NCI-H446 (cell line): ENCODE measurements at regions not wholly inside any gene's neighbourhood (a gene's known extent, or its start where the extent isn't known, plus 50 kb on each side); places are given as distances from the start of the nearest gene placed in this dataset.
"Not testable (repeated sequence)": the region's sequence is repeated elsewhere in the genome, so short reads cannot be mapped to it uniquely, and the experiment has no call there.

ENCODE experiments used
- DNase-seq, 2 experiments: peaks; one replicate each; lab custom pipeline; 2025; lab: John Stamatoyannopoulos, UW

DNA sequence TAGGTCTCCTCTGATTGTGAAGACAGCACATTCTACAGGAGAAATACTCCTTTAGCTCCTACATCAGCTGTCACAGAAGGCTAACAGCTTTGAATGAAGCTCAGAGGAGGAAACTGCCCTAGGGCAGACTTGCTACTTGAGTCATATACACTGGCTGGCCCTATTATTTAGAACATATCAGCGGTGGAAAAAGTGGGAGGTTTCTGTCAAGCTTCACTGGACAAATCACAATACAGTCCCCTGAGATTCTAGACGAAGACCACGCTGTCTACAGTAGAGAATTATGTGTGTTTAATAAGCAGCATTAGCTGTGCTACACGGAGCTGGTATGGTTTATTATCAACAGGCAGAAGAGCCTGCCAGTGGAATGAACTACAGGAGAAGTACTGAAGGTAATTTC, 230.9 kb upstream of the FSIP2 start:
- DNase-seq = no peak

DNA sequence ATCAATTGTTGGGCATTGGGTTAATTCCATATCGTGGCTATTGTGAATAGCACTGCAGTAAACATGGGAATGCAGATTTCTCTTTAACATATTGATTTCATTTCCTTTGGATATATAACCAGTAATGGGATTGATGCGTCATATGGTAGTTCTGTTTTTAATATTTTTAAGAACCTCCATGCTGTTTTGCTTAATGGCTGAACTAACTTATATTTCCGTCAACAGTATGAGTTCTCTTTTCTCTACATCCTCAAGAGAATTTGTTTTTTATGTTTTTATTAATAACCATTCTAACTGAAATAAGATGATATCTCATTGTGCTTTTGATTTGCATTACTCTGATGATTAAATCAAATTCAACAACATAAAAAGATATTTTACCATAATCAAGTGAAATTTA, 228.5 kb upstream of the FSIP2 start:
- DNase-seq = no peak

DNA sequence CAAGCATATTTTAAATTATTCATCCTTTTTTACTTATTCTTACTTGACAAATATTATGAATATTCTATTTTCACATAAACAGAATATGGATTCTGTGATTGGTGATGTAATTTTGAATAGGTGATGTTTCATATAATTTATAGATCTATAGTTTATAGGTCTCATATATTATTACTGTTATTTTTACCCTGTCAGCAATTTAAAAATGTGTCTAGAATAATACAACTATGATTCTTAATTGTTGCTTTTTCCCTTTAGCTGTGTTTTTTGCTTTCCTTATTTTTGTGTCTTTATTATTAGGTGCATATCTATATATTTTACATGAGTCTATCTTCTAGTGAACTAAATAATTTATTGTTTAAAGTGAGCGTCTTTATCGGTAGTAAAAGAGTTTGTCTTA, 226.7 kb upstream of the FSIP2 start:
- DNase-seq = no peak

DNA sequence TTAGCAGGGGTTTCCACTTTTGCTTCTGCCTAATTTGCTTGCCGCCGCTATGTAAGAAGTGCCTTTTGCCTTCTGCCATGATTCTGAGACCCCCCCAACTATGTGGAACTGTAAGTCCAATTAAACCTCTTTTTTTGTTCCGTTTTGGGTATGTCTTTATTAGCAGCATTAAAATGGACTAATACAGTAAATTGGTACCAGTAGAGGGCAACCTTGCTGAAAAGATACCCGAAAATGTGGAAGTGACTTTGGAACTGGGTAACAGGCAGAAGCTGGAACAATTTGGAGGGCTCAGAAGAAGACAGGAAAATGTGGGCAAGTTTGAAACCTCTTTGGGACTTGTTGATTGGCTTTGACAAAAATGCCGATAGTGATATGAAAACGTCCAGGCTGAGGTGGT, 216.1 kb upstream of the FSIP2 start:
- no peak for DNase-seq

DNA sequence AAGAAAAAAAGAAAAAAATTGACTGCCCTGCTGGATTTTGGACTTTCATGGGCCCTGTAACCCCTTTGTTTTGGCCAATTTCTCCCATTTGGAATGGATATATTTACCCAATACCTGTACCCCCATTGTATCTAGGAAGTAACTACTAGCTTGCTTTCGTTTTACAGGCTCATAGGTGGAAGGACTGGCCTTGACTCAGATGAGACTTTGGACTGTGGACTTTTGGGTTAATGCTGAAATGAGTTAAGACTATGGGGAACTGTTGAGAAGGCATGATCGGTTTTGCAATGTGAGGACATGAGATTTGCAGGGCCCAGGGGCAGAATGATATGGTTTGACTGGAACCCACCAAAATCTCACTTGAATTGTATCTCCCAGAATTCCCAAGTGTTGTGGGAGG, 214.4 kb upstream of the FSIP2 start:
- DNase-seq = not testable (repeated sequence)

DNA sequence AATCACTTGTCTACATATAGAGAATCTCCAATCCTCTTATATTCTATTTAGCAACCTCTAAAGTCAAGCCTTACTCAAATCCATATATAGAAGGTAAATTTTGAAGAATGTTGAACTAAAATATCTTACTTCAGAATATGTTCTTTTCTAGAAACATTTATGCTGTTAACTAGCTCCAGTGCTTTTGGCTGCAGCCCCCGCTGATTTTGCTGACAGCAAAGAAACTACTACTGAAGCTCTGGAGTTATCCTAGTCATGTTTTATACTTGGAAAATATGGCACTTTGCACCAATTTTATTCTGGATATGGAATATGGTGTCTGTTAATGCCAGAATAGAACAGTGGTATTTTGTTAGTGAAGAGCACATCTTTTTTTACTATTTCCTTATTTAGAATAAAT, 212.4 kb upstream of the FSIP2 start:
- no peak for DNase-seq

DNA sequence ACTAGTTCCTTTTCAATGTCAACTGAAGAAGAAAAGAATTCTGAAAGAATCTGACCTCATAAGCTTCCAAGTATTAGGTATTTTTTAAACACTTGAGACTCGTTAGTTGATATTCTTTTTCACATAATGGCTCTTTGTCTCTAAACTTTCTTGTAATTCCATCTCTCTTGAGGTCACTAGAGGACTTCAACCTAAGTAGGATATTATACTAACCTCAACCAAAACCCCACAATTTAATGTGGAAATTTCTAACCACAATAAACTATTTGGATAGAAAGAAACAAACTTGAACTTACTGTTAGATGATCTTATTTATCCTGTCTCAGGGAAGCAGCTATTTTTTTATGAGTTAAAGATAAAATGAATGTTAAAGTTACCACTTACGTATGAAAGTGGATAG, 206.9 kb upstream of the FSIP2 start:
- DNase-seq = no peak

DNA sequence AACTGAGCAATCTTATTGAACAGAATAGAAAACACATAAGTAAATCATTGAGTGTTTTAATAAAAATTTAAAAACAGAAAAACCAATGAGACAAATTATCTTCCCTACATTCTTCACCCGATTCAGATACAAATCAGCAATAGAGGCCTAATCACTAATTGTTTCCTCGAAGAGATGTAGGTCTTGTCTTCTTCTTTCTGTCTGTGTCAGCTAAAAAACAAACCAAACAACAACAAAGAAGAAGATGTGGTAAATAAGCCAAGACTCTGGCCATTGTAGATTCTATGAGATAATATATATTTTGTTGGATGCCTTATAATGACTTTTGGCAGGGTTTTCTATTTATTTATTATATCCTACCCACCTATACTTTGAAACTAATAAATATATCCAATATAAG, 200.9 kb upstream of the FSIP2 start:
- DNase-seq = no peak

DNA sequence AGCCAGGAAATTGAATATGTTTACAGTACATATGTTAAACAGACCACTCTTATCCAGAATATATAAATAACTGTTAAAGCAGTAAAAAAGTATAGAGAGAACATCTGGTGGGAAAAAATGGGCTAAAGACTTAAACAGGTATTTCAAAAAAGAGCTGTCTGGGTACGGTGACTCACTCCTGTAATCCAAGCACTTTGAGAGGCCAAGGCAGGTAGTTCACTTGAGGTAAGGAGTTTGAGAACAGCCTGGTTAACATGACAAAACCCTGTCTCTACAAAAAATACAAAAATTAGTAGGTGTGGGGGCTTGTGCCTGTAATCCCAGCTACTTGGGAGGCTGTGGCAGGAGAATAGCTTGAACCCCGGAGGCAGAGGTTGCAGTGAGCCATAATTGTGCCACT, 171.4 kb upstream of the FSIP2 start:
- no peak for DNase-seq

DNA sequence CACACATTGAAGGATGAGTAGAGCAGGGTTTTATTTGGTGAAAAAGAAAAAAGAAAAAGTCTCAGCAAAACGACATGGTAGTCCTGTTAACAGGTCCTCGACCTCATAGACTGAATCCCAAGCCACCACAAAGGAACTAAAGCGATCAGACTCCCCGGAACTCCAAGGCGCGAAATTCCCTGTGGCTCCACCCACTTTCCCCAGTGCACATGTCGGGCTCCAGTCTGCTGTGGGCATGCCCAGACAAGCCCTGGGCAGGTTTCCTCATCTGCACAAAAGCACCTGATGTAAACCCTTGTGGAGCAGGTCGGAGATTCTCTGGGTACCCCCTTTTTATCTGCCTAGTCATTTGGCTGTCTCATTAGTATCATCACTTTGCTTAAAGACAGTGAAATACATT, 170.7 kb upstream of the FSIP2 start:
- DNase-seq = no peak

DNA sequence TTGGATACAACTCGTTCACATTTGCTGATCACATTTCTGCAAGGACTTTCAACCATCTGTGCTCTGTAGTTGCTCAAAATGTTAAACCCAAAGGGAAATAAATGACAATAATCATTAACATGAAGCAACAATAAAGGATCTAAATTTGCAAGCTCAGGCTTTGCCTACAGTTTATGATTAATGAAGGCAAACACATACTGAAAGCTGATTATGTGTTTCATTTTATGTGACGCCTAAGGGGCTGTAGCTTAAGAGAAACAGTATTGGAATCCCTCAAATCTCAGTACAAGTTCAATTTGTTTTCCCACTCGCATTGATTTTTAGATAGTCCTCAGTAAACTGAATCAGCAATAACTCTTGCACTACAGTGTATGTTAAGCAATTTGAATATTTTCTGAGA, 160.3 kb upstream of the FSIP2 start:
- no peak for DNase-seq

DNA sequence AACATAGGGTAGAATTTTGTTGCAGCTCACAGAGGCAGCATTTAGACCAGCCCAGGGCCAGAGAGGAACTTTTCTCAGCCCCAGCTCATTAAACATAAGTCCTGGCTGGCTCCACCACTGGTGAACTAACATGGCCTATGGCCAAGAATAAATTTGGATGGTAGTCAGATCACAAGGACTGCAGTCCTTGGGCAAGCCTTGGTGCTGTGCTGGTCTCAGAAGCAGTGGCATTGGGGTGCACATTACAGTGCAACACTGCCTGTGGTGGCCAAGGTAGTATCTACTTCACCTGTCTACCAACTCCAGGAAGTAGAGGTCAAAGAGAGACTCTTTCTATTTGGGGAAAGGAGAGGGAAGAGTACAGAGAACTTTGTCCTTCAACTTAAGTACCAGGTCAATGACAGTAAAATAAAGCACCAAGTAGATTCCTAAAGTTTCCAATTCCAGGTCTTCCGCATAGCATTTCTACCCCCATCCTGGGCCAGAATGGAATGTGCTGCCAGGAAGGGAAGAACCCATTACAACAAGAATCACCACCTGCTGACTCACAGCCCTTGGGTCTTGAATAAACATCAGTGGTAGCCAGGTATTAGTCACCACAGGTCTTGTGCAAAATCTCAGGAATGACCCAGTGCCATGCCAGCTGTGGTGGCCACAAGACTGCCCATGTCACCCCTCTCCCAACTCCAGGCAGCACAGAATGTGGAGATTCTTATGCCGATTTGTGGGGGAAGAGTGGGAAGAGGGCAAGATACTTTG, 155.4 kb upstream of the FSIP2 start:
- peak in 1 of 2 experiments; percentile 62 for DNase-seq

DNA sequence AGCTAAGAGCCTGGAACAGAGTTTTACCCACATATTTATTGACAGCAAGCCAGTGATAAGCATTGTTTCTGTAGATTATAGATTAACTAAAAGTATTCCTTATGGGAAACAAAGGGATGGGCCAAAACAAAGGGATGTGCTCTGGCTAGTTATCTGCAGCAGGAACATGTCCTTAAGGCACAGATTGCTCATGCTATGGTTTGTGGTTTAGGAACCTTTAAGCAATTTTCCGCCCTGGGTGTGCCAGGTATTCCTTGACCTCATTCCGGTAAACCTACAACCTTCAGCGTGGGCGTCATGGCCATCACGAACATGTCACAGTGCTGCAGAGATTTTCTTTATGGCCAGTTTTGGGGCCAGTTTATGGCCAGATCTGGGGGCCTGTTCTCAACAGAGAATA, 153.4 kb upstream of the FSIP2 start:
- DNase-seq = not testable (repeated sequence)

DNA sequence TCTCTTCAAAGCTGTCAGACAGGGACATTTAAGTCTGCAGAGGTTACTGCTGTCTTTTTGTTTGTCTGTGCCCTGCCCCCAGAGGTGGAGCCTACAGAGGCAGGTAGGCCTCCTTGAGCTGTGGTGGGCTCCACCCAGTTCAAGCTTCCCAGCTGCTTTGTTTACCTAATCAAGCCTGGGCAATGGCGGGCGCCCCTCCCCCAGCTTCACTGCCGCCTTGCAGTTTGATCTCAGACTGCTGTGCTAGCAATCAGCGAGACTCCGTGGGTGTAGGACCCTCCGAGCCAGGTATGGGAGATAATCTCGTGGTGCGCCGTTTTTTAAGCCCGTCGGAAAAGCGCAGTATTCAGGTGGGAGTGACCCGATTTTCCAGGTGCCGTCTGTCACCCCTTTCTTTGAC, 147.3 kb upstream of the FSIP2 start:
- not testable (repeated sequence) for DNase-seq

DNA sequence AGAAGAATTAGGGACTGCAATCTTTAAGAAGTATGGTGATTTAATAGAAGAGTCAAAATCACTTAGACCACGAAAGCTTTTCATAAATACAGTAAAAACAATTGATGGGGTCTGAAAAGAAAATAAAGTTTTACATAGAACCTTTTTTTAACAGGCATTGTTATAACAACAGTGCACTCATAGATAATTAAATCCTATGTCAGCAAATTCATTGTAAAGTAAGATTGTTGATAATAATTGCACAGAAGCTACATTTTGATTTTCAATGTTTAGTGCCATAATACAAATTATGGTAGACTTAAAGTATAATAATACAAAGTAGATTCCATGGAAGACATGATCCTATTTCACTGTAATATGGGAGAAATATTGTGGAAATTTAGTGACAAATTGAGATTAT, 130.7 kb upstream of the FSIP2 start:
- DNase-seq = no peak

DNA sequence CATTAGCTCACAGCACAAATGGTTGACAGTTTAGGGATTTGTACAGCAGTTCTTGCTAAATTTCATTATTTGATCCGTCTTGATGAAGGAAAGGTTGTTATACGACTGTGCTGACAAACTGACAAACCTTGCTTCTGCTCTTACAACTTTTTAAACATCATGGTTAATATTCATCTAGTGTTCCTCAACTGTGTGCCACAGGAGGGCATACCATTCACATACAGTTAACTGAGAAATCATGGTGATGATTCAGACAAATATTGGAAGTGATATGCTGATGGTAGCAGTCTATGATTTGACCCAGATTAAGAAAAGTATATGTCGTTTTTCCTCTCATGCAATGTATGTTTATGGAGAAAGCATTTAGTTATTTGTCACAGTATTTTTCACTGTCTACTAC, 129.8 kb upstream of the FSIP2 start:
- DNase-seq = peak in 1 of 2 experiments; percentile 30

DNA sequence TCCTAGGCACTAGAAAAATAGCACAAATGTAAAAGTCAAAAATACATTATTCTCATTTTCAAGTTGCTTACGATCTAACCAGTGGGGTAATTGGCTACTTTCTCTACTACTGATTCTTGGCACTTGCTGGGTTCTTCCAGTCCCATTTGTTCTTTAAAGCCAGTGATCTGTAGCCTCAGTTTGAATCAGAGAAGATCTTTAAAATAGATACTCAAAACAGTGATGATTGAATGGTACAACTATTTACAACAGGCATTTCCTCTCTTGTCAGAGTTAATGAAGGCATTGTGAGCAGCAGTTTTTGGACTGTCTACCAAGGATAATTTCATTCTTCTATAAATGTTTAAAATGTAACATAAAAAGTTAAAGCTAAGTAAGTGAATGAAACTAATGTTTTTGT, 128.3 kb upstream of the FSIP2 start:
- no peak for DNase-seq

DNA sequence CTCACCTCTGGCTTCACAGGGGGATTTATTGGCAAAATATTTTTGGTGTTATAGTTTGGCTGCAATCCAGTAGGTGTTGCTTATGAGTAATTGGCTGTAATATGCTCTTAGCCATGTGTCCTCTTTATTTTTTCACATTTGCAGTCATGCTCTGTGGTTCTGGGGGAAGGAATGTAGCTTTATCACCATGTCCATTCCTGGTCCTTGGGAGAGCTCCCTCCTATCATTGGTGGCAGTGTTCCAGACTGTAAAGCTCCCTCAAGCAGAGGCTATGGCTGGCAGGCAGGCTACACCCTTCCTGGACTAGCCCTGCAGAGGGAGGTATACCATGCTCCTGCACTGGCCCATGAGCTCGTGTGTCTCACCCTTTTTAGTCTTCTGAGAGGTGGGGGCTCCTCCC, 120.0 kb upstream of the FSIP2 start:
- DNase-seq = peak in 1 of 2 experiments; percentile 45

DNA sequence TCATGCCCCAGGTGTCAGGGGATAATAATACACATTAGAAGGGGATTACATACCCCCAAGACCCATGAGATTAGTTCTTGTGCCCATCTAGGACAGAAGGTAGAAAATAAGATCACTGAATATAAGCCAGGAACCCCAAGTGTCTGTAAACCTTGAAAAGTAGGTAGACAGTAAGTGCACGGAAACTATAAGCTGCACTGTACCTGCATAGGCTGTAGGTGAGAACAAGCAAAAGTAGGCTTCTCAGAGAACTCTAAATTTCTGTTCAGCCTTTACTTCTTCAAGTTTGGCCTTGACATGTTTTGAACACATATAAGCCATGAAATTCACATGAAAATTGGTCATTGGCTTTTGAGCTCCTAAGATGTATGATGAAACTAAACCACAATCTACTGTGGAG, 113.0 kb upstream of the FSIP2 start:
- DNase-seq = no peak

DNA sequence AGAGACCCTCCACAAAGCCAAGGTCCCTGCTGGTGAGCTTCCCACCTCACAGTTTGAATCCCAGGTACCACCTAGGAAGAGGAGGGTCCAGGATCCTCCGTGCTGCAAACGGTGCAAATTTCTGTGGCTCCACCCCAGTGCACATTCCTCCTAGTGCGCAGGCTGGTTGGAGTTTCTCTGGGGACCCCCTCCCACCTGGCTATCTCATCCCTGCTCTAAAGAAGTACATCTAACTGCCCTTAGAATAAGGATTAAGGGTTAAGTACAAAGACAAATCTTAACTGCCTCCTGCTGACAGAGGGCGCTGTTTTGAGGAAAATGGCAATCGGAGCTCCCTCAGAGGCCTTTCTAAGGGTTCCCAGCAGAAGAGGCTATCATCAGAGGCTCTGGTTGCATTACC, 109.6 kb upstream of the FSIP2 start:
- DNase-seq = no peak

DNA sequence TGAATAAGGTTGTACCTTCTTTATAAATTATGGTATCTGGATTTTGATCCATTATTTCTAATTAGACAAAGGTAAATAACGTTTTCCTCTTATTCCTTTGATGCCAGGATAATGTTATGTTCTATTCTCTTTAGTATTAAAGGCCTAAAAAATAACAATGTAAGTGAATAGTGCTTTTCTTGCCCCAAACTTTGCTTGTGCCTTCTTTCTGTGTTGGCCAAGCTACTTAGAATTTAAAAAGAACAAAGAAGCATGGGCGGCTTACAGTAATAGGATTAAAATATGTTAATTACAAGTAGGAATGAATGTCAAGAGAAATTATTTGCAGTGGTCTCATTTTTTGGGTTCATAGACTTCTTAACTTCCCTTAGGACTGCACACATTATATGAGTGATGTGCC, 105.0 kb upstream of the FSIP2 start:
- DNase-seq = no peak

DNA sequence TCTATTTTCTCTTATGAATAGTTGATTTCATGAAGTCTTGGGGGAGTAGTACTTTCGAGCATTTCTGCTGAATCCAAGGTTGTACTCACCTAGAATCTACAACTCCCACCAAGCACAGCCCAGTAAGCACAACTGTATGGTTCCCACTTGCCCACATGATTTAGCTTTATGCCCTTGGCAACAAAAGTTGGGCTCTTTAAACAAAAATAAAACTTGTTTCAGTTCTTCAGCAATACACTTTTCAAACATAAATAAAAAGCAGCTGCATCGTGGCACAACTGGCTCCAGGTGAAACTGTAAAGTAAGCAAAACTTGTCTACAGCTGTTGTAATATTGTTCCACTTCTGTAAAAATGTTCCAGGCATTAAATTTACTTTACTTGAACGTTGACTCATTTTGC, 99.8 kb upstream of the FSIP2 start:
- DNase-seq = no peak

DNA sequence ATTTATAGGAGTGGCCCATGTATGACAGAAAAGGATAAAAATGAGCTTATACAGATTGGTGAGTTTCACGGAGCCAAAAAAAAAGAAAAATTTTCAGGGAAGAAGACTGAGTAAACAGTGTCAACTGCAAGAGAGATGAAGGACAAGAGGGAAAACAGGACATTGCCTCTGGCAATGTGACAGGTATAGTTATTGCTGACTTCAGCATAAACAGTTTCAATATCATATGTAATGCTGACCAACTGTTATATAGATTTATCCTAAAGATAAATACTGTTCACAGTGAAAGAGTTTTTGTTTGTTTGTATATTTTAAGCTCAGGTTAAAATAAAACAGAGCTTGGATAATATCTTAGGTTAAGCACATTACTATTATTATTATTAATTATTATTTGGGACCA, 98.0 kb upstream of the FSIP2 start:
- DNase-seq = no peak

DNA sequence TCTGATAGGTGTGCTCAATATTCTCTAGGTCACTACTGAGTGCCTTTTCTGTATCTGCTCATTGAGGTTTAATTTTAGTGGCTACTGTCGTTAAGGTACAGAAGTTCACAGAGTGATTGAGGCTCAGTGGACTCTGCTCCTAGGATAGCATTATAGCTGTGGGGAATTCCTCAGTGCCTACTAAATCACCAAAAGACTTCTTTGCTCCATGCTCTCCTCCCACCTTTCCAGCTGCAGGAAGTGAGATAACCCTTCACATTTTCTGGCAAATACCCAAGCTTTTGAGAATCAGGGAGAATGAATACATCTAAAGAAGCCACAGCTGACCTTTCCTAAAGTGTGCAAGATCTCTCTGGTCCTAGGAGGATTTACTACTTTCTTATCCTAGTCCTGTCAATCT, 95.2 kb upstream of the FSIP2 start:
- DNase-seq = no peak

DNA sequence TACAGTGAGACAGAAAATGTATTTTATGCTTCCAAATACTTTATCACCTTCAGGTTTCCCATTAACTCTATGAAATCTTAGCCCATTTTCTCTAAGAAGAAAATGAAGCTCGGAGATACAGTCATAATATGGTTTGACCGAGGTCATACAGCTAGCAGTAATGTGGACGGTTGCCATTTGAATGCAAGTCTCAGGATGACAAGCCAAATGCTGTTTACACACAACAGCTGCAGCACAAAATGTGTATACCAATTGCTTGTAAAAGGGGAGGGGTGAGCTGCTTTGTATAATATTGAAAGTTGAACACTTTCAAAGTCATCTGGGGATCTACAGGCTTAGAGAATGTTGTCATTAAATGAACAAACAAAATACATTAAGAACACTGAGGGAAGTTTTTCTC, 93.8 kb upstream of the FSIP2 start:
- peak in 1 of 2 experiments; percentile 28 for DNase-seq
